ENCODE measurements at regions not wholly inside any gene's neighbourhood (a gene's known extent, or its start where the extent isn't known, plus 50 kb on each side); places are given as distances from the start of the nearest gene placed in this dataset.

DNA sequence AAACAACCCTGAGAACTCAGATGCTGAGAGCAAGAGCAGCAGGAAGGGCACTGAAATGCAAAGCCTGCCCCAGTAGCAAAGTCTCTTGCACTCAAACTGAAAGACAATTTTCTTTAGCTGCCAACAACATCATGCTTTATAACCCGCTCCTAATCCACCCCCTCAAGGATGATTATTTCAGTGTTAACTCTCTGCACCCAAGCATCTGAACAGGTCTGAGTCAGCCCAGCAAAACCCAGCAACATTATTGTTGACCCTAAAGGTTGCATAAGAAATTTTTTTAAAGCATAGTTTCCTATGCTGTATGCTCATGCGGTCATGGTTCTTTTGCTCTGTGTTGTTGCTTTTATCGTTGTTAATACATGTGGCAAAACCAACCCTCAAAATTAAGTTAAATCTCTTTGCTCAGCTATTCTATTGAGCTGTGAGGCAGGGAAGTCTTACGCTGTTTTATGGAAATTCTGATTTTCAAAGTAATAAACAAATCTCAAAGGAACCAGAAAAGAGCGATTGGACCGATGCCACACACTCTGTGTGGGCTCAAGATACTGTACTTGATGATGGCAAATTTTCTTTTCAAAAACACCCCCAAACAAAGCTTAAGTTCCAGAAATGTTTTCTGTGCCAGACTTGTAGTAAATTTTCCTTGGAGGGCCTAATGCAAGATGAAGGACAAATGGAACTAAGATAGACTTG is 440.6 kb upstream of the MPDZ start:
- TF ChIP-seq, protein P1, sequence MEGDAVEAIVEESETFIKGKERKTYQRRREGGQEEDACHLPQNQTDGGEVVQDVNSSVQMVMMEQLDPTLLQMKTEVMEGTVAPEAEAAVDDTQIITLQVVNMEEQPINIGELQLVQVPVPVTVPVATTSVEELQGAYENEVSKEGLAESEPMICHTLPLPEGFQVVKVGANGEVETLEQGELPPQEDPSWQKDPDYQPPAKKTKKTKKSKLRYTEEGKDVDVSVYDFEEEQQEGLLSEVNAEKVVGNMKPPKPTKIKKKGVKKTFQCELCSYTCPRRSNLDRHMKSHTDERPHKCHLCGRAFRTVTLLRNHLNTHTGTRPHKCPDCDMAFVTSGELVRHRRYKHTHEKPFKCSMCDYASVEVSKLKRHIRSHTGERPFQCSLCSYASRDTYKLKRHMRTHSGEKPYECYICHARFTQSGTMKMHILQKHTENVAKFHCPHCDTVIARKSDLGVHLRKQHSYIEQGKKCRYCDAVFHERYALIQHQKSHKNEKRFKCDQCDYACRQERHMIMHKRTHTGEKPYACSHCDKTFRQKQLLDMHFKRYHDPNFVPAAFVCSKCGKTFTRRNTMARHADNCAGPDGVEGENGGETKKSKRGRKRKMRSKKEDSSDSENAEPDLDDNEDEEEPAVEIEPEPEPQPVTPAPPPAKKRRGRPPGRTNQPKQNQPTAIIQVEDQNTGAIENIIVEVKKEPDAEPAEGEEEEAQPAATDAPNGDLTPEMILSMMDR (optimal IDR thresholded peaks at IDR 0.05 in 1 of 3, IDR thresholded peaks at IDR 0.05 in 1 of 3, conservative IDR thresholded peaks at IDR 0.05 in 1 of 3; ENCODE audit: extremely low read depth in 1 of 3, insufficient read depth in 2 of 3, low read length in 3 of 3), result no peak
- TF ChIP-seq EZH2 (IDR thresholded peaks at IDR 0.05; ENCODE audit: low read length), result no peak

Data from keratinocyte (primary cell).